Brain pericyte (primary cell): ENCODE measurements at regions not wholly inside any gene's neighbourhood (a gene's known extent, or its start where the extent isn't known, plus 50 kb on each side); places are given as distances from the start of the nearest gene placed in this dataset.

ENCODE experiments used
- DNase-seq: peaks from one replicate; pipeline ENCODE4 v3.0.0-alpha.2; 2012; ENCODE audit warnings: low read depth, low spot score

DNA sequence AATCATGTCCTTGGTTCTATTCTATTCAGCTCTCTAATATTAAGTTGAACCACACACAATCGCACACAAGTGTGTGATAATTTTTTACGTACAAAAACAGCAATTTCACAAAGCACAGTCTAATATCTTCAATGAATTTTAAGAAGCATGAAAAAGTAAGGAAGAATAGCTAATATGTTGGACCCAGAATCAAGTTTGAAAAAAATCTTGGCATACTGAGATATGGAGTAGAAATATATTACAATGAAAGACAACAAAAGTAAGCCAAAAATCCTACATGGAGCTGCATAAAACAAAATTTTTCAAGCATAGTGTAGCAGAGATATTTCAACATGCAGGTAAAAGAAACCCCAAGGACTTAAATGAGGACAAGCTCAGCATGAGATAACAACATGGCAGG lies 219.1 kb upstream of the RND3 start:
- no peak for DNase-seq

DNA sequence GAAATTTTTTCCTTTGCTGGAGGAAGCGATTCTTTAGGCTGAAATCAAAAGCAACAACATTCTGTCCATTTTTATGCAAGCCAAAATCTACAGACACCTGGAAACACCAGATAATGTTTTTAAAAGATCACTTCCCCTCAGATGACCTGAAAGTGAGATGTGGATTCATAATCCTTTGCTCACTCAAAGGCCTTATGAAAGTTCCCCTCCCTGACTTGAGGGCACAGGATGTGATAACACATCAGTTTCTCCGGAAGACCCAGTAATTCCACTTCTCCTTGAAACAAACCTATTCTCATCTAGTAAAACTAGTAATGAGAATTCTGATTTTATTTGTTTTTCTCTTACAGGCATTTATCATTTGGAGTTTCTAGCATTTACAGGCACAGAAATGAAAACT lies 218.3 kb upstream of the RND3 start:
- no peak for DNase-seq

DNA sequence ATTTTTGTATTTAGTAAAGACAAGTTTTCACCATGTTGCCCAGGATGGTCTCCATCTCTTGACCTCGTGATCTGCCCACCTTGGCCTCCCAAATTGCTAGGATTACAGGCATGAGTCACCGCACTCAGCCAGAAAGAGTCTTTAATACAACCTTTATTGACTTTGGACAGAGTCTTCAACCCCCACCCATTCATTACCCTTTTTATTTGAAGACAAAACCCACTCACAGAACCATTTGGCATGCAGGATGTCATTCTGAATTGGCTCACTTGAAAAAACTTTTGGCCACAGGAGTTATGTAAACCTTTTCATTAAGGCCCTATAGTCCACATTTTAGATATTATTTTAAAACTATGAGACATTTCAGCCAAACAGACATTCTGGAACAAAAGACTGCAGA lies 217.9 kb upstream of the RND3 start:
- no peak for DNase-seq

DNA sequence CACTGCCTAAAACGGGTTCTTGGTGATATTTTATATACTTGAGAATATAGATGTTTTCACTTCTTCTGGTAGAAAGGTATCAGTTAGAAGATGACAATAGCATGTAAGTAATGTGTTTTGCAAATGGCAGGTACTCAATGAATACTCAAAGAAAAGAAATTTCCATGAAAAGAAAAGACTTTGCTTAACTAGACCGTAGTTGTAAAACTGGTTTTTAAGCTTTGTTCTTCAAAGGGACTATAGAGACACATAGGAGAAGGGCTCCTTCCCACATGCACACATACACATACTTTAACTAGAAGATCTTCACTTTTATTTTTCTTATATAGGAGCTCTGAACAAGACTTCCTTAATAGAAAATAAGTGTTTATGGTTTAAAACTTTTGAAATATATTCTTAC lies 215.3 kb upstream of the RND3 start:
- no peak for DNase-seq

DNA sequence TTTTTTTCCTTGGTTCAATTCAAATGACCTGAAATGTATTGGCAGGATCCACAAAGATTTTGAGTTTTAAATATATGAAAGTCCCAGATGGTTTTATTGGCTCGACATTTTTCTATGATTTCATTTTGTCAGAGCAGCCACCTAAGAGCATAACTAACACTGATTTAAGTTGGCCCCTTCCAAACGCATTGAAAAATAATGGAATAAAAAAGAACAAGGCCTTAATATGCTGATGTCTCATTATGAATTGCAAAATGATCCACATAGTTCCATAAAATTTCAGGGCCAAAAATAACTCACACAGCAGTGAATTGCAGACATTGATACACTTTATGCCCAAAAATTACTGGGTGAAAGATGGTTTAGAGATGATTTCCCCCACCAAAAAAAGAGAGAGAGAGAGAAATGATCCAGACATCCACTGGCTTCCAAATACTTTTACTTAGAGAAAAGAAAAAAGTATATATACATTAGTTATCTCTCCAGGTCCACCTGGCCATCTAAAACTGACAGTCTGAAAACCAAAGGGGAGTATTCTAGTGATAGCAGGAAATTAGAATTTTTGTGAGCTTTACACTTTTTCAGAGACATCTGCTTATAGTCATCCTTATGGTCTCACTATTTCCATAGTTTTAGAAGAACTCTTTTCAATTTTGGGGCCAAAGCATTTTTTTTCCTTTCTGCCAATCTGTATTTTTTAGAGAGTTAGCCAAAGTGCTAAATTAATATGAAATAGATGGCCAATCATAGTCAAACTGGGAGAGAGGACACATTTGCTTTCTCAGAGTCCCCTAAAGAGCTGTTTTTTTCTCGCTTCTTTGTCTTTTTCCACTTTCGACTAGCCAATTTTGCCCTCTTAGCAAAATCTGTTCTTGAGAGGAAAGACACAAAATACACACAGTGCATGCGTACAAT lies 213.5 kb upstream of the RND3 start:
- no peak for DNase-seq

DNA sequence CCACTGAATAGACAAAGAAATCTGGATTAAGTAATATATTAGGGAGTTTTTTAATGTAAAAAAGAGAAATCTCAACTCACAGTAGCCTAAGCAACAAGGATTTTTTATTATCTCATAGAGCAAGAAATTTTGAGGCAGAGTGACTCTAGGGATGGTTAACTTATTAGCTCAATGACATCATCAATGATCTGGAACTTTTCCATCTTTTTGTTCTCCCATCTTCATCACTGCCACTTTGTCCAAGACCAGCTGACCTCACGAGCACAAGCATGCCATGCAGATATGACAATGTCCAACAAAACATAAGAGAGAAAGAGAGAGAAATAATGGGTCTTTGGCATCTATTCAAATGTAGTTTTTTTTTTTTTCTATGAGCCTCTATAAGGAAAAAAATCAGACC lies 211.8 kb upstream of the RND3 start:
- no peak for DNase-seq

DNA sequence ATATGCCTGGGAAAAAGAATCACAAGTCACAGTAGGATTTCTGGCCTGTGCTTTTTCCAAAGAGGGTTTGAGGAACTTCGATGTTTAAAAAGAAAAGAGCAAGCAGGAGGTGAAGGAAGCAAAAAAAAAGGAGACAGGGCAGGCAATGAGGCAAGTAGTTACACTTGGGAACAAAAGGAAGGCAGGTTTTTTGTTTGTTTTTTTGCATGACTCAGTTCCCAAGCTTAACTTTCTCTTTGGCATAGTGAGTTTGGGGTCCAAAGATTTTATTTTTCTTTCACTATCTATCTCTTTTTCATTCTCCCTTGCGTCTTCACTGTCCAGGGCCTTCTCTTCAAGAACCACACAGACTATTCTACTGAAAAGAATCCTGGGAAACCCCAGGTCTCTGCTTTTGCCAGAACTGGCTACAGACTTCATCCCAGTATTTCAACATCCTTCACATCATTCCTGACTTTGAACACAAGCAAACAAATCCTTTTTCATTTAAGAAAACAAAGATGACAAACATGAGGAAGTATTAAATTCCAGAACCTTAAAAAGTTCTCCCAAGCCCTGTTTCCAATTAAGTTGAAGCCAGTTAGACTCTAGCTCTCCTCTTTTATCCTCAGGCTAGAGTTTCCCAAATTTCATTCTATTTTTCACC lies 210.7 kb upstream of the RND3 start:
- no peak for DNase-seq

DNA sequence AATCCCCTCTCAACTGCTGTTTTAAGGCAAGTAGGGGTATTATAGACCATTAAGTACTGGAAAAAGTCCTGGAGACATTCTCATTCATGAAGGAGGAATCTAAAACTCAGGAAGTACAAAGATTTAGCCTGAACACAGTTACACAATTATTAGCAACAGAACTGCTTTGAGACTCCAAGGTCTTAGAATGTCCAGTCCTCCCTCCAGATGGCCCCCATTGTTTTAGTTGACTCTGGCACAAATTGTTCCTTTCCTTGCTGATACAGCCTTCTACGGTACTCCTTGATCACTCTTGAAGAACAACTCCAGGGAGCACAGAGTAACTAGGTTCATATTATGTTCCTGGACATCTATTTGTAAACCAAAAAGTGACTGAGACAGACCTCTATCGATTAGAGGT lies 210.1 kb upstream of the RND3 start:
- DNase-seq = no peak

DNA sequence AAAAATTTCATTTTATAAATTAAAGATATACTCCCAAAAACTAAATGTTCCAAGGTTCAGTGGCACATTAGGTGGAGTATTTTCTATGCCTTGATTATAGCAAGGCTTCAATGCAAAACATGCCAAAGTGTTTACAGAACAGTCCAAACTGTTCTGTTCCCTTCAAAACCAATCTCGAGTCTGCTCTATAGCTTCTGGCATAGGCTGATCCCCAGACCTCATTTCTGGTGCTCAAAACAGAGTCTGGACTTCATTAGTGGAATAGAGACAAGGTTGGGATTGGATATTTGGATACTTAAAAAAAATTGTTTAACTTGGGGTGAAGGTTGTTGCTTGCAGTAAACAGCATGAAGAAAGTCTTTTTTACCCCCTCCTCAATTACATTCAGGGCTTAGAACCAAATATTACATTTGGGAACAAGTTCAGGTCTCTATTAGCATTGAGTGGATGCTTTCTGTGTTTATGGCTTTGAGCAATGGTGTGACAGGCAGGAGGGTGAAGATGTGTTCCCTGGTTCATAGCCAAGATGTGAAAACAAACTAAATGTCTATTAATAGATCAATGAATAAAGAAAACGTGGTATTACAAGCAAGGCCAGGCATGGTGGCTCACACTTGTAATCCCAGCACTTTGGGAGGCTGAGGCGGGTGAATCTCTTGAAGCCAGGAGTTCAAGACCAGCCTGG lies 208.1 kb upstream of the RND3 start:
- no peak for DNase-seq

DNA sequence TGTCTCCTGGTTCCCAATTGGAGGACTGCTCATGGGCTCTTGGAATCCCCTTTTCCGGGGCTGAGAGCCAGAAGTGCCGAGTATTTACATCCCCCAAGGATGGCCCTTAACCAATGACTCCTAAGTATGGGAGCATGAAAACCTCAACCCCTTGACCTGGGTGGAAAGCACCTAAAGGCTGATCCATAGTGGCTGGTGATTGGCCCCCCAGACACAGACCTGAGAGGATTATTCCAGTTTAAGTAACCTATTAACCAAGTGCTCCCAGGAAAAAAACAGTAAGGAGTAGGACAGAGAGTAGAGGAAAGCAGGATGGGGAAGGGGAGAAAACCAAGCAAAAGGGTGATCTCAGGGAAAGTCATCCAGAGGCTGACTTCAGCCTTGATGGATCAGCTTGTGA lies 206.1 kb upstream of the RND3 start:
- no peak for DNase-seq

DNA sequence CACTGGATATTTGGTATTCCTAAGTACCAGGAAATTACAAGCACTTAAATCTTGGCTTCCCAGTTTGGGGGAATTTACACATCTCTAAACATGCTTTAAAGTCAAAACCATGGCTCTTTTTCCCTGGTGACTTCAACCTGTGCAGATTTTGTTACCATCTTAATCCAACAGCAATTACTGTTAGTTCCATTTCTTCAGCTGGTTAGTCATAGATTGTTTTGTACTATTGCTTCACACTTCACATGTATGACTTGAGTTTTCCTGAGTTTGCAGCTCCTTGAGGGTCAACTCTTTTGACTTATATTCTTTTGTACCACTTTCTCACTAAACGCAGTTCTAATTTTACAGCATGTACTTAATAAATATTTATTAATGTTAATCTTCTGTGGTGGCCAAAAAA lies 203.4 kb upstream of the RND3 start:
- no peak for DNase-seq

DNA sequence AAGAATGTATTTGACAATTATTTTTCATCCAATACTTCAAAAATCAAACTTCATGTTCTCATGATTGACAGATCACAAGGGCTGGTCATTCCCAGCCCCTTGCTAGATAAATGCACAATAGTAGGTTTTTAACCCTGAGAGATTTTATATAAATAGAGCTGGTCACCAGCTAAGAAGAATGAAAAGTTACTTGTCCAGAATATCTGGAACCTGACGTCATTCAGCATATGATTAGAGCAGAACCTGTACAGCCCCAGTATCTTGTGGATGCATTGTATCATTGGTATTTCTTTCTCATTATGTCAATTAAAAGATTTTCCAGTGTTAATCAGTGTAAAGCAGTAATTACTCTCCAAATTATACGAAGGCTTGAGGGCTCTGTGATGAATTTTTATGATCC lies 202.8 kb upstream of the RND3 start:
- no peak for DNase-seq

DNA sequence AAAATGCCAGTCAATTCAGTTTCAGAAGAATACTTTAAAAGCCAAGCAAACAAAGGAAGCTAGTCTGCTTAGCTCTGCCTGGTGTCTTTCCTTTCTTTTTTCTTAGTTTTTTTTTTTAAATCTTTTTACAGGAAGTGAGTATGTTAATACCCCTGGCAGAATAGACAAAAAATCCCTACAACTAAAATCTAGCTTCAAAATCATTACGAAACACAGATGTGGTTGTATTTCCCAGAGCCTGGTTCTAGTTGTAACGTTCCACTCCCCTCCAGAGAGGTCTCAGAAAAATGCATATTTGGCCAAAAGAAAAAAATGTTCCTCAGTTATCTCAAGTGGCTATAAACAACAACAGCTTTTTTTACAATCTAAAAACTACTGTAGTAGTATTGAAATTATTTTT lies 202.1 kb upstream of the RND3 start:
- DNase-seq = no peak

DNA sequence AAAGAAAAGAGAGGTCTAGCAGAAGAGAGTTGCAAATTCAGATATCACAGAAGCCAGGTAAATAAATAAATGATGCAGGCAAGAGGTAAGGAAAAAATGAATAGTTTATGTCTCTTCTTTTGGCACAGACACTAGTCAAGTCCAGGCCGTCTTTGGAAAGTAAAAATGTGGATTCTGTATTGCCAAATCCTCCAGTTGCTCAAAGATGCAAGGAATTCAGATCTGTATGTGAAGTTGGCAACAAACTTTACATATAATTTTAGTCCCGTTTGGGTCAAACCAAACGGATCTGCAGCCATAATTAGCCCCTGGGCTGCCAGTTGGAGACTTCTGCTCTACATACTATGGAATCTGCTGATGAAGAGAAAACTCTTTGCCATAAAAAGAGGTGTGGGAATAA lies 200.5 kb upstream of the RND3 start:
- DNase-seq = no peak

DNA sequence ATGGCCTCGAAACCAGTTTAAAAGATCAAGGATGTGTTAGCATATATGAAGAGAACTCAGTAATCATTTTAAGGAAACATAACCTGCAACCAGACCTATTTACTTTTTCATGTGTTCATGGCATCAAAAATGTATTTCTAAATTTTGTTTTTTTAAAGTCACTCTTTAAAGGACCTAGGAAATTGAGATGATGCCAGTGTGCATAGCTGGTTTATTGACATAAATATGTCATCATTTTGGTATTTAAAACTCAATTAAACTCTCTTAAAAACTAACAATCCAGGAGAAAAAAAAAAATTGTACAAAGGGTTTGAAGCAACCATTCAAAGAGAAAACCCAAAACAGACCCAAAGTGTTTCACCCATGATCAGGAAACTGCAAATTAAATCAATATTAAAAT lies 198.9 kb upstream of the RND3 start:
- no peak for DNase-seq

DNA sequence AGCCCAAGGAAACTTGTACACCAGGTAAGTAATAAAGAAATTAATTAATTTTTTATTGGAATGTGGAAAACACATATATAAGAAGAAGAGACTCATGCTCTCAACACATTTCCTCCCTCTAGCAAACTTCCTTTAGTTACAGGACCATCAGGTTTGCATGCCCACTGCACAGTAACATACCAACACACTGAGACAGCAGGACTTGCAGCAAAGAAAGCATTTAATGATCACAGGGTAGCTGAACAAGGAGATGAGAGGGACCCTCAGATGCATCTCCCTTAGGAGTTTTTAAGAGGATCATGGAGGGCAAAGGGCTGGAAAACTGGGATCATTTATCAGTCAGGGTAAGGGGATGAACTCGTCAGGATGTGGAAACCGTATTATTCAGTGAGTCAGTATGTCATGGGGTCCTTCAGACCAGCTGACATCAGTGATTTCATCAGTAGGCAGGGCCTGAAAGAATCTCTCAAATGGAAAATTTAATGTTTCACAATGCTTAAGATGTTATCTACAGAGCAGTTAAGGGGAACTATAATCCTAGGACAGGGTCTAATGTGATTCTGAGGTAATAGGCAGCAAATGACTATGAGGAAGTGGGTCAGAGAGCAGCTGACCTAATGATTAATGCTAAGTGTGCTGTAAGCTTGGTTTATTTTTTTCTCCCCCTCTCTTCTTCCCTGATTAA lies 193.8 kb upstream of the RND3 start:
- DNase-seq = no peak

DNA sequence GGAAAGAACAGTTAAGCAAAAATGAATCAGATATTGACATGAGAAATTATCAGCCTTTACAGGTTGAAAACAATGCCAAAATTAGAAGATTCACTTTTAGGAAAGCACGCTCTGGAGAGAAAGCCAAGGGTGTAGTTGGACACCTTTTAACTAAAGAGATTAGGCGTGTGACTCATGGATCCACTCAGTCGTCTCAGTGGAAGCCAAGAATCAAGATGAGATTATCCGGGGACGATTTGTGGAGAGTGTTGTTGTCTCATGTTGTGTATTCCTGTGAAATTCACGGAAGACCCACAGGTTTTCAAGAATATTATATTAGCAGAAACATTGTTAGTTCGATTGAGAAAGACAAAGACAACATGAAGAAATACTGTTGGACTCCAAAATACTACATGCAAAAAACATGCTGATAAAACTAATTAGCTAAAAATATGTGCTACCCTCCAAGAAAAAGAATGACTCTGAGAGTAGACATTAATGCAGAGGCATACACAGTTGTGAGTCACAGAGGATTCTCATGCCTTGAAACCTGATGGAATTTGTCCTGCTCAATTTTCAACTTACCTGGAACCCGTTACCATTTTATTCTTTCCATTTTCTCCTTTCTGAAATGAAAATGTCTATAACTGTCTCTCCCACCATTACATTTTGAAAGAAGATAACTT lies 192.1 kb upstream of the RND3 start:
- no peak for DNase-seq

DNA sequence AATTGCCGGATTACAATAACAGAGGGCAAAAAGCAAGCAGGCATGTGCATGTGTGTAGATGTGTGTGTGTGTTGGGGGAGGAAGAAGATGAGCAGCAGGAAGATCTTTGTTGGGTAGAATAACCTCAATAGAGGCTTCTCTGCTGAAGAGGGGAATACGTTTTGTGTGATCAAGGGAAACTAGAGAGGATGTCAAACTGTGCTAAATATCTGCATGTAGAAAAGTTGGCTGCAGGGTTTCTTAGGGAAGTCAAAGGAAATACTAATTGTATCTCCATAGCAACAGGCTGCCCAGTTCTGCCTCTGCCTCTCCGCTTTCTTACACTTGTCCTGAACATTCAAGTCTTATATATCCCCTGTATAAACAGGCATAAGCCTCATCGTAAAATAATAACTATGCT lies 190.1 kb upstream of the RND3 start:
- no peak for DNase-seq

DNA sequence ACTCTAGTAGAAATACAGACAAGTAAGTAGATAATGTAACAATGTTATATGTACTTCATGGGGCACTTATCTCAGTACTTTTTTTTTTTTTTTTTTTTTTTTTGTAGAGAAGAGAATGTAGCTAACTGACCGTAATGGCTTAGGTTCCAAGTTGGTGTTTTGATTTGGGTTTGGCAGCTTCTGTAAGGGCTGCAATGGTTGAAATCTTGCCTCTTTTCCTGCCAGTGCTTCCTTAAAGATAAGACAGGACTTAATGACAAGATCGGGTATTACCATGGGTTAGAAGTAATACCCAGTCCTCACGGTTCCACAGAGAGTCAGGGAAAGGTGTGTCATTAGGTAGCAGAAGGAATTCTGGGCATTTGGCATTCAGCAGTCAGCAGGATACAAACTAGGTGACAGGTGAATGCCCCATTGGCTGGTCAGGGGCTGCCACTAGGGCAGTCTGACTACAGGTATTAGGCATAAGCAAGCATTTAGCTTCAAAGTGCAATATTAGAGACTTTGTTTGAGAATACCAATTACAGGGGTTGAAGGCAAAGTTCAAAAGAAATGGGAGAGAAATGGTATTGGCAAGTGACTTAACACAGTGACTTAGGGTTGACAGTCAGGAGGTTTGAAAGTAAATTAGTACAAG lies 189.4 kb upstream of the RND3 start:
- DNase-seq = no peak

DNA sequence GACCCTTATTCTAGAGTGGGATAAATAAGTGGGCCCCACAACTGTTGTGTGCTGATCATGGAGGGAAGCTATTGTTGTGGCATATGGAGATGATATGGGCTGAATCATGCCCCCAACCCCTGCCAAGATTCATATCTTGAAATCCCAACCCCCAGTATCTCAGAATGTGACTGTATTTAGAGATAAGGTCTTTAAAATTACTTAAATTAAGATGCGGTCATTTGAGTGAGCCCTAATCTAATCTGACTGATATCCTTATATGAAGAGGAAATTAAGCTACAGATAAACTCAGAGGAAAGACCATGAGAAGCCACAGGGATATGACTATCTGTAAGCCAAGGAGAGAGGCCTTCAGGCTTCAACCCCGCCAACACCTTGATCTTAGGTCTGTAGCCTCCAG lies 188.3 kb upstream of the RND3 start:
- no peak for DNase-seq

DNA sequence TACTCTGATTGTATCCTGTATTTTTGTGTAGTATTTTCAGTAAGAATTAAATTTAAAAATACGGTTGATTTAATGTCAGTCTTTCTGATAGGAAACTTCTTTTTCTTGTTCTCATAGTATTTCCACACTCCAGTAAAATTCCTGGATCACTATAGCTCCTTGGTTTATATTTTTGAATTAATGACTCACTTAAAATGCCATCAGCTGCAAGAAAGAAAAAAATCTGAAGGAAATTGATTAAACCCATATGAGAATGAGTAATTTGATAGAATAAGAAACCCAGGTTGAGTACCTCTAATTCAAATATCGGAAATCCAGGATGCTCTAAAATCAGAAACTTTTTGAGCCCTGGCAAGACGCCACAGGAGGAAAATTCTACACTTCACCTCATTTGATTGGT lies 186.8 kb upstream of the RND3 start:
- DNase-seq = no peak
